ENCODE measurements at regions not wholly inside any gene's neighbourhood (a gene's known extent, or its start where the extent isn't known, plus 50 kb on each side); places are given as distances from the start of the nearest gene placed in this dataset.

- H3K9me3 ChIP-seq (ENCODE audit: control insufficient read depth in 4 of 4, low read length in 3 of 4) = no peaks in the 10 kb centered on the region
- no peak for DNase-seq (ENCODE audit: low spot score)
- TF ChIP-seq, protein P1, sequence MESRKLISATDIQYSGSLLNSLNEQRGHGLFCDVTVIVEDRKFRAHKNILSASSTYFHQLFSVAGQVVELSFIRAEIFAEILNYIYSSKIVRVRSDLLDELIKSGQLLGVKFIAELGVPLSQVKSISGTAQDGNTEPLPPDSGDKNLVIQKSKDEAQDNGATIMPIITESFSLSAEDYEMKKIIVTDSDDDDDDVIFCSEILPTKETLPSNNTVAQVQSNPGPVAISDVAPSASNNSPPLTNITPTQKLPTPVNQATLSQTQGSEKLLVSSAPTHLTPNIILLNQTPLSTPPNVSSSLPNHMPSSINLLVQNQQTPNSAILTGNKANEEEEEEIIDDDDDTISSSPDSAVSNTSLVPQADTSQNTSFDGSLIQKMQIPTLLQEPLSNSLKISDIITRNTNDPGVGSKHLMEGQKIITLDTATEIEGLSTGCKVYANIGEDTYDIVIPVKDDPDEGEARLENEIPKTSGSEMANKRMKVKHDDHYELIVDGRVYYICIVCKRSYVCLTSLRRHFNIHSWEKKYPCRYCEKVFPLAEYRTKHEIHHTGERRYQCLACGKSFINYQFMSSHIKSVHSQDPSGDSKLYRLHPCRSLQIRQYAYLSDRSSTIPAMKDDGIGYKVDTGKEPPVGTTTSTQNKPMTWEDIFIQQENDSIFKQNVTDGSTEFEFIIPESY (IDR thresholded peaks at IDR 0.05) = no peak
- TF ChIP-seq RXRA (IDR thresholded peaks at IDR 0.05) (no peak), NR2F2 (IDR thresholded peaks at IDR 0.05) (no peak), MAX (IDR thresholded peaks at IDR 0.05) (no peak)
- TF ChIP-seq, protein P2, sequence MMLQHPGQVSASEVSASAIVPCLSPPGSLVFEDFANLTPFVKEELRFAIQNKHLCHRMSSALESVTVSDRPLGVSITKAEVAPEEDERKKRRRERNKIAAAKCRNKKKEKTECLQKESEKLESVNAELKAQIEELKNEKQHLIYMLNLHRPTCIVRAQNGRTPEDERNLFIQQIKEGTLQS (IDR thresholded peaks at IDR 0.05) = no peak
Measured at GRCh38 chrX:4588466-4588865, 875.0 kb upstream of the PRKX start.

DNA sequence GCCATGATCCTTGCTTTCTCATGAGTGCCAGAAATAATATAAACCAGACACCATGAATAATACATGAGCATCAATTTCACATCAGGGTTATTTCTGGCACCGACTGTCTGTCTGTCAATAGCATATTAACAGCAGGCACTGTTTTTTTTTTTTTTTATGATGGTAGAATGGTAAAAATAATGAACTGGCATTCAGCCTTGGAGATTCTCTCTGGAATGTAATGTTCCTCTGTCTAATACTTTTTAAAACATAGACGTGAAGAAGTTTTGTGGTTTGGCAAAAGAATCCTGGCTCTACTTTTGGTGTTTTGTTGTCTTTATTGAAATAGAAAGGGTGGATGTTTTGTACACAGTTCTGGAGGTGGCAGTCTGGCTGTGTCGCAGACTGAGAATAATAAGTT, 874.6 kb upstream of the PRKX start:
- WGBS = 65% methylated on average over 3 of the region's 3 CpGs
- no peak overlapping the region for H3K27ac ChIP-seq (ENCODE audit: low read depth in 1 of 2, low read length in 2 of 2)
- TF ChIP-seq RXRA (IDR thresholded peaks at IDR 0.05) (no peak), EGR1 (IDR thresholded peaks at IDR 0.05; ENCODE audit: low read depth in 2 of 2) (no peak)
- no peaks in the 10 kb centered on the region for H3K36me3 ChIP-seq (ENCODE audit: control insufficient read depth in 4 of 4, insufficient read depth in 3 of 4, low read depth in 1 of 4, low read length in 3 of 4)
- no peak overlapping the region for H3K9ac ChIP-seq (ENCODE audit: low read depth in 1 of 2, low read length in 2 of 2)
- H3K4me1 ChIP-seq (ENCODE audit: control insufficient read depth in 4 of 4, insufficient read depth in 4 of 4, low read length in 3 of 4) = no peaks in the 10 kb centered on the region
- no peak overlapping the region for H3K4me3 ChIP-seq (ENCODE audit: low read depth in 1 of 3, low read length in 3 of 3)
- no peak for DNase-seq (ENCODE audit: low spot score)
- H3K27me3 ChIP-seq (ENCODE audit: control insufficient read depth in 4 of 4, insufficient read depth in 4 of 4, low read length in 3 of 4) = peaks cover 0 to 2% (median 0%) of the 10 kb centered on the region in 4 donors
- H3K9me3 ChIP-seq (ENCODE audit: control insufficient read depth in 4 of 4, low read length in 3 of 4) = no peaks in the 10 kb centered on the region

More at GRCh38 chrX:4588466-4588865, 875.0 kb upstream of the PRKX start:
- Histone ChIP-seq H3K36me3 (ENCODE audit: control insufficient read depth in 4 of 4, insufficient read depth in 3 of 4, low read depth in 1 of 4, low read length in 3 of 4) (no peaks in the 10 kb centered on the region), H3K27ac (ENCODE audit: low read depth in 1 of 2, low read length in 2 of 2) (no peak overlapping the region), H3K4me1 (ENCODE audit: control insufficient read depth in 4 of 4, insufficient read depth in 4 of 4, low read length in 3 of 4) (no peaks in the 10 kb centered on the region), H3K27me3 (ENCODE audit: control insufficient read depth in 4 of 4, insufficient read depth in 4 of 4, low read length in 3 of 4) (peaks cover 0 to 2% (median 0%) of the 10 kb centered on the region in 4 donors), H3K4me3 (ENCODE audit: low read depth in 1 of 3, low read length in 3 of 3) (no peak overlapping the region), H3K9ac (ENCODE audit: low read depth in 1 of 2, low read length in 2 of 2) (no peak overlapping the region)
- 76% methylated on average over 5 of the region's 5 CpGs for WGBS

DNA sequence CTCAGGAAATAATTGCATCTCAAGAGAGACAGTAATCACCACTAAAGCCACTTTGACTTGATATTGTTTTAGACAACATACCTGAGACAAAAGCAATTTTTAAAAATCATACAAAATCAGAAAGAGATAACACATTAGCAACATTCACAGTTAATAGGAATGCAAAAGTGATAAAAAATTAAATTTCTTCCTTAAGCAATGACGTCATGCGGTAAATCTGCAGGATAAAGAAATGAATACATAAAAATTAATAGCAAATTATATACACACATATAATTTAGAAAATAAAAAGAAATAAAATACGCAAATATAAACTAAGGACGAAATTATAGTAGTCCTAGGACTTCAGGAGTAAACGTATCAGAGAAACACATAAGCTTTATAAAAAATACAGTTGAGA, 866.5 kb upstream of the PRKX start:
- Histone ChIP-seq H3K27ac (ENCODE audit: low read depth in 1 of 2, low read length in 2 of 2) (no peak overlapping the region), H3K9me3 (ENCODE audit: control insufficient read depth in 4 of 4, low read length in 3 of 4) (no peaks in the 10 kb centered on the region), H3K4me3 (ENCODE audit: low read depth in 1 of 3, low read length in 3 of 3) (no peak overlapping the region), H3K4me1 (ENCODE audit: control insufficient read depth in 4 of 4, insufficient read depth in 4 of 4, low read length in 3 of 4) (no peaks in the 10 kb centered on the region), H3K9ac (ENCODE audit: low read depth in 1 of 2, low read length in 2 of 2) (no peak overlapping the region), H3K27me3 (ENCODE audit: control insufficient read depth in 4 of 4, insufficient read depth in 4 of 4, low read length in 3 of 4) (no peaks in the 10 kb centered on the region), H3K36me3 (ENCODE audit: control insufficient read depth in 4 of 4, insufficient read depth in 3 of 4, low read depth in 1 of 4, low read length in 3 of 4) (no peaks in the 10 kb centered on the region)
- 75% methylated on average over 5 of the region's 5 CpGs for WGBS
- TF ChIP-seq MAX (IDR thresholded peaks at IDR 0.05) = no peak
- no peak for TF ChIP-seq HNF4A (conservative IDR thresholded peaks at IDR 0.05)
- DNase-seq (ENCODE audit: low spot score) = no peak

GRCh38 chrX:4579480-4579879, 866.0 kb upstream of the PRKX start:
- Histone ChIP-seq H3K27ac (ENCODE audit: low read depth in 1 of 2, low read length in 2 of 2) (no peak overlapping the region), H3K9me3 (ENCODE audit: control insufficient read depth in 4 of 4, low read length in 3 of 4) (no peaks in the 10 kb centered on the region), H3K9ac (ENCODE audit: low read depth in 1 of 2, low read length in 2 of 2) (no peak overlapping the region), H3K36me3 (ENCODE audit: control insufficient read depth in 4 of 4, insufficient read depth in 3 of 4, low read depth in 1 of 4, low read length in 3 of 4) (no peaks in the 10 kb centered on the region), H3K27me3 (ENCODE audit: control insufficient read depth in 4 of 4, insufficient read depth in 4 of 4, low read length in 3 of 4) (no peaks in the 10 kb centered on the region), H3K4me1 (ENCODE audit: control insufficient read depth in 4 of 4, insufficient read depth in 4 of 4, low read length in 3 of 4) (no peaks in the 10 kb centered on the region), H3K4me3 (ENCODE audit: low read depth in 1 of 3, low read length in 3 of 3) (no peak overlapping the region)
- no peak for TF ChIP-seq EGR1 (IDR thresholded peaks at IDR 0.05; ENCODE audit: low read depth in 2 of 2)
- TF ChIP-seq YY1 (IDR thresholded peaks at IDR 0.05) = no peak
- TF ChIP-seq, protein P2 (IDR thresholded peaks at IDR 0.05) = no peak
- no peak for TF ChIP-seq FOXA1 (IDR thresholded peaks at IDR 0.05)
- TF ChIP-seq FOXA2 (IDR thresholded peaks at IDR 0.05) = no peak
- TF ChIP-seq, protein P1 (IDR thresholded peaks at IDR 0.05) = no peak
- no peak for TF ChIP-seq HNF4G (IDR thresholded peaks at IDR 0.05)
- no peak for TF ChIP-seq TAF1 (conservative IDR thresholded peaks at IDR 0.05)
- TF ChIP-seq JUND (IDR thresholded peaks at IDR 0.05) = no peak
- DNase-seq (ENCODE audit: low spot score) = no peak
- WGBS = 65% methylated on average over 4 of the region's 4 CpGs

Measured in liver (tissue), 7 donors.